ENCODE measurements at regions not wholly inside any gene's neighbourhood (a gene's known extent, or its start where the extent isn't known, plus 50 kb on each side); places are given as distances from the start of the nearest gene placed in this dataset.

GRCh38 chr12:83471341-83471740 is 784.6 kb downstream of the TMTC2 start:
- 75% methylated on average over 6 of the region's 6 CpGs; no CpG with 5 or more reads in 1 of the 2 experiments for WGBS, 2 experiments (ENCODE audit: extremely low coverage in 1 of 2, insufficient coverage in 1 of 2, insufficient read length in 1 of 2, insufficient replicate concordance in 2 of 2, low coverage in 1 of 2, low lambda C conversion rate in 2 of 2, missing lambda C conversion rate in 1 of 2)
- no peak for DNase-seq (ENCODE audit: low read depth in 1 of 2, low spot score in 2 of 2)
- Histone ChIP-seq H3K27me3 (replicated peaks in 1 of 4; ENCODE audit: control insufficient read depth in 3 of 4, extremely low read depth in 1 of 4, insufficient read depth in 3 of 4, low read length in 3 of 4) (no peaks in the 10 kb centered on the region), H3K4me2 (ENCODE audit: insufficient read depth in 1 of 2, low read depth in 2 of 2, low read length in 2 of 2) (no peak overlapping the region), H2BK120ac (replicated peaks; ENCODE audit: low read depth, low read length) (no peak overlapping the region), H3K4ac (replicated peaks; ENCODE audit: insufficient read length, low read depth, low read length) (no peak overlapping the region), H3K9ac (replicated peaks in 1 of 4; ENCODE audit: extremely low read depth in 1 of 4, low read depth in 3 of 4, low read length in 3 of 4) (no peak overlapping the region), H3K23ac (ENCODE audit: insufficient read length) (no peak overlapping the region), H3K18ac (ENCODE audit: extremely low read depth, low read length) (no peak overlapping the region), H4K20me1 (replicated peaks in 1 of 2; ENCODE audit: control insufficient read depth in 1 of 2, insufficient read depth in 2 of 2, low read length in 2 of 2) (no peaks in the 10 kb centered on the region), H3K23me2 (ENCODE audit: low read depth, low read length) (no peaks in the 10 kb centered on the region), H3K9me3 (ENCODE audit: insufficient read depth in 2 of 2, low read depth in 1 of 2, low read length in 1 of 2) (no peaks in the 10 kb centered on the region), H3K36me3 (ENCODE audit: control insufficient read depth in 2 of 4, insufficient read depth in 4 of 4, low read length in 3 of 4) (no peaks in the 10 kb centered on the region), H2BK20ac (ENCODE audit: low read length) (no peak overlapping the region), H2BK12ac (ENCODE audit: low read depth, low read length) (no peak overlapping the region), H4K8ac (ENCODE audit: extremely low read depth, insufficient read depth, low read length) (no peak overlapping the region), H4K91ac (replicated peaks; ENCODE audit: insufficient read length, low read length) (no peak overlapping the region), H4K5ac (ENCODE audit: insufficient read length, low read depth, low read length) (no peak overlapping the region), H2BK5ac (ENCODE audit: low read depth, low read length) (no peak overlapping the region), H3K4me3 (ENCODE audit: extremely low read depth in 1 of 4, insufficient read depth in 2 of 4, low read depth in 3 of 4, low read length in 4 of 4) (no peak overlapping the region), H3K79me2 (ENCODE audit: control insufficient read depth in 1 of 2, insufficient read depth in 2 of 2, low read length in 2 of 2) (no peaks in the 10 kb centered on the region), H3K27ac (ENCODE audit: low read depth, low read length) (no peak overlapping the region), H3K79me1 (ENCODE audit: low read depth, low read length) (no peaks in the 10 kb centered on the region), H3K4me1 (replicated peaks in 1 of 4; ENCODE audit: control insufficient read depth in 3 of 4, insufficient read depth in 4 of 4, low read length in 3 of 4) (no peaks in the 10 kb centered on the region), H2BK15ac (ENCODE audit: low read length) (no peak overlapping the region), H2AFZ (ENCODE audit: low read length) (no peak overlapping the region), H3K14ac (ENCODE audit: insufficient read length) (no peak overlapping the region), H3K56ac (replicated peaks; ENCODE audit: insufficient read length, low read depth, low read length) (no peak overlapping the region), H2AK5ac (ENCODE audit: low read depth, low read length) (no peak overlapping the region)
- ChIA-PET POLR2A (ENCODE audit: partially characterized antibody) (no interaction called here), CTCF (ENCODE audit: partially characterized antibody) (interaction anchor here (2.3 to 2.4 kb wide), 2 partner anchors 10 to 355 kb away, joined by 5 read pairs; no protein-coding TSS in a partner anchor)
- FAIRE-seq, result no peak
- no peak for TF ChIP-seq KDM5A (IDR thresholded peaks at IDR 0.05; ENCODE audit: low read length)
- no peak for TF ChIP-seq ATF2 (IDR thresholded peaks at IDR 0.05; ENCODE audit: low read length)
- no peak for TF ChIP-seq MAFK (IDR thresholded peaks at IDR 0.05; ENCODE audit: low read depth, low read length)
- TF ChIP-seq RBBP5 (IDR thresholded peaks at IDR 0.05; ENCODE audit: borderline replicate concordance, low read depth, low read length), result no peak
- no peak for TF ChIP-seq JUN (IDR thresholded peaks at IDR 0.05; ENCODE audit: low read depth, low read length)
- no peak for TF ChIP-seq POLR2AphosphoS5 (IDR thresholded peaks at IDR 0.05; ENCODE audit: low read depth, low read length)
- no peak for TF ChIP-seq BRCA1 (IDR thresholded peaks at IDR 0.05; ENCODE audit: low read depth, low read length)
- TF ChIP-seq CREB1 (IDR thresholded peaks at IDR 0.05), result no peak
- no peak for TF ChIP-seq CTCF (IDR thresholded peaks at IDR 0.05; ENCODE audit: control extremely low read depth in 1 of 3, insufficient read depth in 1 of 3, low read depth in 1 of 3, low read length in 3 of 3)
- TF ChIP-seq SRF (IDR thresholded peaks at IDR 0.05; ENCODE audit: low read depth, low read length), result no peak
- no peak for TF ChIP-seq SIX5 (IDR thresholded peaks at IDR 0.05; ENCODE audit: low read depth, low read length)
- TF ChIP-seq JUND (IDR thresholded peaks at IDR 0.05; ENCODE audit: low read length), result no peak

Data from H1 (cell line).